Activated effector memory CD4-positive, alpha-beta T cell treated with Interleukin-2 at 50 U/mL for 16 hours (primary cell): ENCODE measurements at regions not wholly inside any gene's neighbourhood (a gene's known extent, or its start where the extent isn't known, plus 50 kb on each side); places are given as distances from the start of the nearest gene placed in this dataset.
"Not testable (repeated sequence)": the region's sequence is repeated elsewhere in the genome, so short reads cannot be mapped to it uniquely, and the experiment has no call there.

Experiments used
- DNase-seq: peaks from one replicate; pipeline ENCODE4 v3.0.0-alpha.2; 2020

GRCh38 chr10:65201491-65201890 is 1680.3 kb downstream of the REEP3 start:
- DNase-seq = no peak

GRCh38 chr10:65204999-65205398 is 1683.8 kb downstream of the REEP3 start:
- no peak for DNase-seq

GRCh38 chr10:65213170-65213569 is 1692.0 kb downstream of the REEP3 start:
- no peak for DNase-seq

GRCh38 chr10:65219444-65219843 is 1698.2 kb downstream of the REEP3 start:
- DNase-seq = no peak

GRCh38 chr10:65231148-65231547 is 1694.7 kb upstream of the LRRTM3 start:
- DNase-seq = no peak

GRCh38 chr10:65234261-65234660 is 1691.6 kb upstream of the LRRTM3 start:
- DNase-seq = no peak

- no peak for DNase-seq
These were observed 1690.6 kb upstream of the LRRTM3 start for GRCh38 chr10:65235266-65235665.

GRCh38 chr10:65235846-65236245 is 1690.0 kb upstream of the LRRTM3 start:
- no peak for DNase-seq

GRCh38 chr10:65265451-65265954 is 1660.3 kb upstream of the LRRTM3 start:
- DNase-seq = no peak

GRCh38 chr10:65269551-65269950 is 1656.3 kb upstream of the LRRTM3 start:
- not testable (repeated sequence) for DNase-seq

- DNase-seq = no peak
These were observed 1654.9 kb upstream of the LRRTM3 start for GRCh38 chr10:65270969-65271368.

GRCh38 chr10:65273115-65273514 is 1652.7 kb upstream of the LRRTM3 start:
- DNase-seq = no peak

GRCh38 chr10:65275296-65275695 is 1650.5 kb upstream of the LRRTM3 start:
- no peak for DNase-seq

GRCh38 chr10:65284495-65285041 is 1641.3 kb upstream of the LRRTM3 start:
- DNase-seq = no peak

- not testable (repeated sequence) for DNase-seq
These were observed 1640.1 kb upstream of the LRRTM3 start for GRCh38 chr10:65285726-65286125.

GRCh38 chr10:65291286-65291685 is 1634.5 kb upstream of the LRRTM3 start:
- no peak for DNase-seq

- DNase-seq = no peak
These were observed 1633.3 kb upstream of the LRRTM3 start for GRCh38 chr10:65292551-65292950.

- no peak for DNase-seq
These were observed 1631.5 kb upstream of the LRRTM3 start for GRCh38 chr10:65294329-65294728.

- no peak for DNase-seq
These were observed 1624.7 kb upstream of the LRRTM3 start for GRCh38 chr10:65301181-65301580.

- DNase-seq = no peak
These were observed 1619.6 kb upstream of the LRRTM3 start for GRCh38 chr10:65306201-65306600.

- no peak for DNase-seq
These were observed 1613.0 kb upstream of the LRRTM3 start for GRCh38 chr10:65312876-65313275.

- DNase-seq = no peak
These were observed 1612.4 kb upstream of the LRRTM3 start for GRCh38 chr10:65313406-65313805.

- no peak for DNase-seq
These were observed 1611.6 kb upstream of the LRRTM3 start for GRCh38 chr10:65314253-65314652.

GRCh38 chr10:65319493-65319892 is 1606.3 kb upstream of the LRRTM3 start:
- no peak for DNase-seq

GRCh38 chr10:65320236-65321026 is 1605.4 kb upstream of the LRRTM3 start:
- no peak for DNase-seq
